OCI-LY1 (cell line): ENCODE measurements at regions not wholly inside any gene's neighbourhood (a gene's known extent, or its start where the extent isn't known, plus 50 kb on each side); places are given as distances from the start of the nearest gene placed in this dataset.

ENCODE experiments used
- EZH2 ChIP-seq: fragments of 200-600 bp; sonication (generic), shearing (Covaris generic); IDR thresholded peaks from 2 replicates; pipeline ENCODE4 v1.8.0; 2017; ENCODE audit warnings: borderline replicate concordance, mixed run types, mild to moderate bottlenecking, antibody characterized with exemption, low read length, moderate library complexity, mixed read lengths
- TF ChIP-seq, protein P1 (sequence below): fragments of 200-600 bp; sonication (generic), shearing (Covaris generic); IDR thresholded peaks from 2 replicates; pipeline ENCODE4 v1.5.1; 2017; ENCODE audit warnings: mild to moderate bottlenecking, antibody characterized with exemption, low read length, moderate library complexity, mixed read lengths

- no peak for TF ChIP-seq EZH2
- TF ChIP-seq, protein P1, sequence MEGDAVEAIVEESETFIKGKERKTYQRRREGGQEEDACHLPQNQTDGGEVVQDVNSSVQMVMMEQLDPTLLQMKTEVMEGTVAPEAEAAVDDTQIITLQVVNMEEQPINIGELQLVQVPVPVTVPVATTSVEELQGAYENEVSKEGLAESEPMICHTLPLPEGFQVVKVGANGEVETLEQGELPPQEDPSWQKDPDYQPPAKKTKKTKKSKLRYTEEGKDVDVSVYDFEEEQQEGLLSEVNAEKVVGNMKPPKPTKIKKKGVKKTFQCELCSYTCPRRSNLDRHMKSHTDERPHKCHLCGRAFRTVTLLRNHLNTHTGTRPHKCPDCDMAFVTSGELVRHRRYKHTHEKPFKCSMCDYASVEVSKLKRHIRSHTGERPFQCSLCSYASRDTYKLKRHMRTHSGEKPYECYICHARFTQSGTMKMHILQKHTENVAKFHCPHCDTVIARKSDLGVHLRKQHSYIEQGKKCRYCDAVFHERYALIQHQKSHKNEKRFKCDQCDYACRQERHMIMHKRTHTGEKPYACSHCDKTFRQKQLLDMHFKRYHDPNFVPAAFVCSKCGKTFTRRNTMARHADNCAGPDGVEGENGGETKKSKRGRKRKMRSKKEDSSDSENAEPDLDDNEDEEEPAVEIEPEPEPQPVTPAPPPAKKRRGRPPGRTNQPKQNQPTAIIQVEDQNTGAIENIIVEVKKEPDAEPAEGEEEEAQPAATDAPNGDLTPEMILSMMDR = no peak
Observed at GRCh38 chr6:155993240-155993639, 537.6 kb upstream of the NOX3 start.
